Activated CD4-positive, alpha-beta memory T cell treated with anti-CD3 and anti-CD28 coated beads for 36 hours (primary cell): ENCODE measurements at regions not wholly inside any gene's neighbourhood (a gene's known extent, or its start where the extent isn't known, plus 50 kb on each side); places are given as distances from the start of the nearest gene placed in this dataset.
"Not testable (repeated sequence)": the region's sequence is repeated elsewhere in the genome, so short reads cannot be mapped to it uniquely, and the experiment has no call there.

Experiments
- CTCF ChIA-PET: fragments of 350-600 bp; sonication (Branson Sonifier 250); formaldehyde crosslinking; loops from one replicate; lab custom pipeline; 2021; ENCODE audit warnings: antibody characterized with exemption, inconsistent platforms; lab: Charles Lee
- POLR2A ChIA-PET: fragments of 350-600 bp; sonication (Branson Sonifier 250); formaldehyde crosslinking; loops from one replicate; lab custom pipeline; 2021; ENCODE audit warnings: antibody characterized with exemption; lab: Charles Lee
- DNase-seq: peaks from one replicate; pipeline ENCODE4 v3.0.0-alpha.2; 2020
- H3K27ac Mint-ChIP-seq: one replicate; pipeline ENCODE4 v1.8.0; 2021; ENCODE audit warnings: mixed read lengths
- H3K27me3 Mint-ChIP-seq: one replicate; pipeline ENCODE4 v1.8.0; 2021; ENCODE audit warnings: mixed read lengths
- H3K36me3 Mint-ChIP-seq: one replicate; pipeline ENCODE4 v1.8.0; 2021; ENCODE audit warnings: mixed read lengths
- H3K4me1 Mint-ChIP-seq: one replicate; pipeline ENCODE4 v1.8.0; 2021; ENCODE audit warnings: low read depth, mixed read lengths
- H3K4me3 Mint-ChIP-seq: one replicate; pipeline ENCODE4 v1.8.0; 2021; ENCODE audit warnings: mild to moderate bottlenecking, mixed read lengths
- H3K9me3 Mint-ChIP-seq: one replicate; pipeline ENCODE4 v1.8.0; 2021; ENCODE audit warnings: mixed read lengths
- intact Hi-C: fragments of 100-400 bp; cut with micrococcal nuclease; formaldehyde crosslinking; loops from one replicate; pipeline ENCODE4 v1.15.1; 2023

GRCh38 chr22:48486558-48486957 lies 1341.1 kb downstream of the BRD1 start:
- CTCF ChIA-PET, result no interaction called here
- H3K27me3 Mint-ChIP-seq, result peaks cover 38% of the 10 kb centered on the region

GRCh38 chr22:48486134-48486532 lies 1341.5 kb downstream of the BRD1 start:
- no peak for DNase-seq
- POLR2A ChIA-PET, result no interaction called here
- CTCF ChIA-PET, result no interaction called here

More at GRCh38 chr22:48486558-48486957, 1341.1 kb downstream of the BRD1 start:
- Mint-ChIP-seq H3K27ac (no peak overlapping the region), H3K9me3 (no peaks in the 10 kb centered on the region), H3K36me3 (no peaks in the 10 kb centered on the region), H3K4me1 (no peaks in the 10 kb centered on the region), H3K4me3 (no peak overlapping the region)
- DNase-seq, result no peak
- POLR2A ChIA-PET, result no interaction called here
- intact Hi-C loops, result no loop called here

GRCh38 chr22:48485149-48486133 lies 1342.2 kb downstream of the BRD1 start:
- H3K4me1 Mint-ChIP-seq, result no peaks in the 10 kb centered on the region
- no peak overlapping the region for H3K4me3 Mint-ChIP-seq
- POLR2A ChIA-PET, result no interaction called here
- no peak for DNase-seq
- intact Hi-C loops, result no loop called here
- CTCF ChIA-PET, result no interaction called here
- no peaks in the 10 kb centered on the region for H3K36me3 Mint-ChIP-seq
- no peaks in the 10 kb centered on the region for H3K9me3 Mint-ChIP-seq
- no peak overlapping the region for H3K27ac Mint-ChIP-seq
- peaks cover 29% of the 10 kb centered on the region for H3K27me3 Mint-ChIP-seq

More at GRCh38 chr22:48486134-48486532, 1341.5 kb downstream of the BRD1 start:
- Mint-ChIP-seq H3K4me1 (no peaks in the 10 kb centered on the region), H3K27me3 (peaks cover 33% of the 10 kb centered on the region), H3K9me3 (no peaks in the 10 kb centered on the region), H3K27ac (no peak overlapping the region), H3K36me3 (no peaks in the 10 kb centered on the region), H3K4me3 (no peak overlapping the region)
- intact Hi-C loops, result no loop called here

GRCh38 chr22:48483764-48484528 lies 1343.7 kb downstream of the BRD1 start:
- H3K27ac Mint-ChIP-seq, result no peak overlapping the region
- POLR2A ChIA-PET, result no interaction called here
- CTCF ChIA-PET, result no interaction called here
- H3K4me3 Mint-ChIP-seq, result no peak overlapping the region
- no peaks in the 10 kb centered on the region for H3K9me3 Mint-ChIP-seq
- H3K36me3 Mint-ChIP-seq, result no peaks in the 10 kb centered on the region
- no peaks in the 10 kb centered on the region for H3K4me1 Mint-ChIP-seq
- peaks cover 27% of the 10 kb centered on the region for H3K27me3 Mint-ChIP-seq
- no peak for DNase-seq
- intact Hi-C loops, result no loop called here

GRCh38 chr22:48482771-48483170 lies 1344.9 kb downstream of the BRD1 start:
- Mint-ChIP-seq H3K9me3 (no peaks in the 10 kb centered on the region), H3K36me3 (no peaks in the 10 kb centered on the region), H3K27ac (no peak overlapping the region), H3K4me1 (no peaks in the 10 kb centered on the region), H3K4me3 (no peak overlapping the region), H3K27me3 (peaks cover 17% of the 10 kb centered on the region)
- ChIA-PET POLR2A (no interaction called here), CTCF (no interaction called here)
- DNase-seq, result no peak
- intact Hi-C loops, result no loop called here

GRCh38 chr22:48482198-48482597 lies 1345.5 kb downstream of the BRD1 start:
- H3K9me3 Mint-ChIP-seq, CTCF ChIA-PET, H3K36me3 Mint-ChIP-seq, DNase-seq, H3K4me1 Mint-ChIP-seq, H3K27ac Mint-ChIP-seq, intact Hi-C loops, POLR2A ChIA-PET, H3K4me3 Mint-ChIP-seq: not testable (repeated sequence)
- peaks cover 11% of the 10 kb centered on the region for H3K27me3 Mint-ChIP-seq

GRCh38 chr22:48481748-48482147 lies 1345.9 kb downstream of the BRD1 start:
- CTCF ChIA-PET, result no interaction called here
- H3K27ac Mint-ChIP-seq, result no peak overlapping the region
- H3K9me3 Mint-ChIP-seq, result no peaks in the 10 kb centered on the region
- POLR2A ChIA-PET, result no interaction called here
- no peak for DNase-seq
- H3K27me3 Mint-ChIP-seq, result peaks cover 7% of the 10 kb centered on the region
- H3K4me3 Mint-ChIP-seq, result no peak overlapping the region
- H3K36me3 Mint-ChIP-seq, result no peaks in the 10 kb centered on the region
- intact Hi-C loops, result no loop called here
- no peaks in the 10 kb centered on the region for H3K4me1 Mint-ChIP-seq

- H3K27ac Mint-ChIP-seq, result no peak overlapping the region
- peaks cover 7% of the 10 kb centered on the region for H3K27me3 Mint-ChIP-seq
- CTCF ChIA-PET, result no interaction called here
- no peak for DNase-seq
- no peaks in the 10 kb centered on the region for H3K36me3 Mint-ChIP-seq
- intact Hi-C loops, result no loop called here
- POLR2A ChIA-PET, result no interaction called here
- H3K4me3 Mint-ChIP-seq, result no peak overlapping the region
- no peaks in the 10 kb centered on the region for H3K9me3 Mint-ChIP-seq
- H3K4me1 Mint-ChIP-seq, result no peaks in the 10 kb centered on the region
These were observed 1349.0 kb downstream of the BRD1 start for GRCh38 chr22:48478529-48479265.

GRCh38 chr22:48478124-48478523 lies 1349.5 kb downstream of the BRD1 start:
- Mint-ChIP-seq H3K27me3 (peaks cover 9% of the 10 kb centered on the region), H3K36me3 (no peaks in the 10 kb centered on the region), H3K4me1 (no peaks in the 10 kb centered on the region), H3K9me3 (no peaks in the 10 kb centered on the region), H3K4me3 (no peak overlapping the region), H3K27ac (no peak overlapping the region)
- intact Hi-C loops, result no loop called here
- POLR2A ChIA-PET, result no interaction called here
- CTCF ChIA-PET, result no interaction called here
- DNase-seq, result no peak

- no peaks in the 10 kb centered on the region for H3K9me3 Mint-ChIP-seq
- no peaks in the 10 kb centered on the region for H3K36me3 Mint-ChIP-seq
- ChIA-PET POLR2A (no interaction called here), CTCF (no interaction called here)
- intact Hi-C loops, result no loop called here
- peaks cover 10% of the 10 kb centered on the region for H3K27me3 Mint-ChIP-seq
- no peak overlapping the region for H3K27ac Mint-ChIP-seq
- DNase-seq, result no peak
- H3K4me1 Mint-ChIP-seq, result no peaks in the 10 kb centered on the region
- H3K4me3 Mint-ChIP-seq, result no peak overlapping the region
These were observed 1350.5 kb downstream of the BRD1 start for GRCh38 chr22:48477031-48477721.

- ChIA-PET POLR2A (no interaction called here), CTCF (no interaction called here)
- Mint-ChIP-seq H3K4me1 (no peaks in the 10 kb centered on the region), H3K9me3 (no peaks in the 10 kb centered on the region), H3K27ac (no peak overlapping the region), H3K27me3 (peaks cover 10% of the 10 kb centered on the region), H3K4me3 (no peak overlapping the region), H3K36me3 (no peaks in the 10 kb centered on the region)
- no peak for DNase-seq
- intact Hi-C loops, result no loop called here
These were observed 1351.1 kb downstream of the BRD1 start for GRCh38 chr22:48476577-48476976.
